ENCODE measurements at regions not wholly inside any gene's neighbourhood (a gene's known extent, or its start where the extent isn't known, plus 50 kb on each side); places are given as distances from the start of the nearest gene placed in this dataset.

DNA sequence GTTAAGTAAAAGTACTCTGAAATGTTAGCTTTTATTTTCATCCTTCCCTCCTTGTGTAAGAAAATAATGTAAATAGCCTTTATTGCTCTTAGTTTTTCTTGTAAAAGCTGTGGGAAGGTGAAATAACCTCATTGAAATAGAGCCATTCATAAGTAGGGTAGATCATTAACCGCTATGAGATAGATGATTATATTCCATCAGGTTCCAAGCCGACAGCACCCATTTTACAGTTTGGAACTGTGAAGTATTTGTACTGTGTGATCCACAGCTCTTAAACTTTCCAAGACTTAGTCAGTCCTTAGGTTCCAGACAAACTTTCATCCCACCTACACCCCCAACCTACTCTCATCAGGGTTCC, 216.5 kb downstream of the TSHZ3 start:
- ATAC-seq (no peak), DNase-seq (no peak)
- intact Hi-C loops (cut with DNase I) = no loop called here
- TF ChIP-seq CTCF (IDR thresholded peaks at IDR 0.05) (no peak), POLR2A (IDR thresholded peaks at IDR 0.05) (no peak)
- no peaks in the 10 kb centered on the region for H3K9me3 ChIP-seq
- WGBS, 2 donors = 61 to 76% methylated on average over 2 of the region's 2 CpGs
- no peaks in the 10 kb centered on the region for H3K36me3 ChIP-seq (replicated peaks in 1 of 2; ENCODE audit: insufficient read depth in 1 of 2, low read depth in 2 of 2)
- H3K4me3 ChIP-seq = no peak overlapping the region
- H3K27ac ChIP-seq = no peak overlapping the region
- H3K27me3 ChIP-seq = no peaks in the 10 kb centered on the region
- H3K4me1 ChIP-seq = no peaks in the 10 kb centered on the region

DNA sequence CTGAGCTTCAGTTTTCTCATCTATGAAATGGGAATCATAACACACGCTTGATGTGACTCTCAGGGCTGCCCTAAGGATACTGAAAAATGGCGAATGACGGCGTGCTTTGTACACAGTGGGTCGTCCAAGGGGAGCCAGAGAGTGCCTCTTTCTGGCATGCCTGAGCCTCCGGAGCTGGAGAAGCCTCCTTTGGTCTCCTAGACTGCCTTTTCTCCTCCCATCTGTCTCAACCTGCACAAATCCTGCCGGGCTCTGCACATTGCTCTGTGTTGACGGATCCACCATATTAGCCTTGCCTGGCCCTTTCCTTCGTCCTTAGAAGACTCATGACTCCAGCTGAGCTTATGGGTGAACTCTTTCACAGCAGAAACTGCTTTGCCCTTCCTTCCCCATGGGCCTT, 220.9 kb downstream of the TSHZ3 start:
- WGBS, 2 donors = 85 to 86% methylated on average over 9 of the region's 9 CpGs
- H3K27ac ChIP-seq = no peak overlapping the region
- TF ChIP-seq CTCF (IDR thresholded peaks at IDR 0.05) (no peak), POLR2A (IDR thresholded peaks at IDR 0.05) (no peak)

GRCh38 chr19:31127134-31127967, 221.9 kb downstream of the TSHZ3 start:
- 51 to 56% methylated on average over 14 of the region's 14 CpGs for WGBS, 2 donors
- Histone ChIP-seq H3K4me3 (no peak overlapping the region), H3K27me3 (no peaks in the 10 kb centered on the region), H3K9me3 (no peaks in the 10 kb centered on the region), H3K36me3 (replicated peaks in 1 of 2; ENCODE audit: insufficient read depth in 1 of 2, low read depth in 2 of 2) (no peaks in the 10 kb centered on the region), H3K27ac (no peak overlapping the region), H3K4me1 (no peaks in the 10 kb centered on the region)
- no peak for TF ChIP-seq POLR2A (IDR thresholded peaks at IDR 0.05)
- no peak for TF ChIP-seq CTCF (IDR thresholded peaks at IDR 0.05)
- DNase-seq = no peak
- no peak for ATAC-seq
- intact Hi-C loops (cut with DNase I) = no loop called here

More for the DNA sequence above, 220.9 kb downstream of the TSHZ3 start:
- no peak overlapping the region for H3K4me3 ChIP-seq
- intact Hi-C loops (cut with DNase I) = no loop called here
- no peaks in the 10 kb centered on the region for H3K27me3 ChIP-seq
- ATAC-seq = no peak
- no peaks in the 10 kb centered on the region for H3K36me3 ChIP-seq (replicated peaks in 1 of 2; ENCODE audit: insufficient read depth in 1 of 2, low read depth in 2 of 2)
- H3K9me3 ChIP-seq = no peaks in the 10 kb centered on the region
- no peaks in the 10 kb centered on the region for H3K4me1 ChIP-seq
- DNase-seq = no peak

- no peak for ATAC-seq
- H3K36me3 ChIP-seq (replicated peaks in 1 of 2; ENCODE audit: insufficient read depth in 1 of 2, low read depth in 2 of 2) = no peaks in the 10 kb centered on the region
- intact Hi-C loops (cut with DNase I) = no loop called here
- H3K9me3 ChIP-seq = no peaks in the 10 kb centered on the region
- no peaks in the 10 kb centered on the region for H3K4me1 ChIP-seq
- H3K27me3 ChIP-seq = no peaks in the 10 kb centered on the region
- no peak overlapping the region for H3K27ac ChIP-seq
- H3K4me3 ChIP-seq = no peak overlapping the region
- DNase-seq = no peak
- 87 to 93% methylated on average over 6 of the region's 6 CpGs for WGBS, 2 donors
- TF ChIP-seq CTCF (IDR thresholded peaks at IDR 0.05) = no peak
These were observed 223.0 kb downstream of the TSHZ3 start for GRCh38 chr19:31126236-31126635.

- intact Hi-C loops (cut with DNase I) = no loop called here
- WGBS, 2 donors = 81 to 85% methylated on average over 5 of the region's 5 CpGs
- Histone ChIP-seq H3K4me3 (no peak overlapping the region), H3K9me3 (no peaks in the 10 kb centered on the region), H3K27me3 (no peaks in the 10 kb centered on the region), H3K36me3 (replicated peaks in 1 of 2; ENCODE audit: insufficient read depth in 1 of 2, low read depth in 2 of 2) (no peaks in the 10 kb centered on the region), H3K27ac (no peak overlapping the region), H3K4me1 (no peaks in the 10 kb centered on the region)
- DNase-seq (no peak), ATAC-seq (no peak)
- TF ChIP-seq POLR2A (IDR thresholded peaks at IDR 0.05) (no peak), CTCF (IDR thresholded peaks at IDR 0.05) (no peak)
These were observed 224.2 kb downstream of the TSHZ3 start for GRCh38 chr19:31125071-31125470.

All from body of pancreas (tissue), 4 donors.